Sigmoid colon (tissue), 4 donors: ENCODE measurements at regions not wholly inside any gene's neighbourhood (a gene's known extent, or its start where the extent isn't known, plus 50 kb on each side); places are given as distances from the start of the nearest gene placed in this dataset.

Experiments
- EP300 ChIP-seq, 4 donors: sonication (generic); formaldehyde crosslinking; IDR thresholded peaks; one replicate each; pipeline ENCODE4 v1.6.1; 2017; ENCODE audit warnings: antibody characterized with exemption in 4 of 4
- TF ChIP-seq, protein P1 (sequence below), 4 experiments: fragments of 450-650 bp in 3 of 4; fragments of 200-600 bp in 1 of 4; IDR thresholded peaks; one replicate each; pipeline ENCODE4 v1.5.1; 2016 to 2019; ENCODE audit warnings: antibody characterized with exemption in 4 of 4, mild to moderate bottlenecking in 3 of 4, moderate library complexity in 2 of 4

DNA sequence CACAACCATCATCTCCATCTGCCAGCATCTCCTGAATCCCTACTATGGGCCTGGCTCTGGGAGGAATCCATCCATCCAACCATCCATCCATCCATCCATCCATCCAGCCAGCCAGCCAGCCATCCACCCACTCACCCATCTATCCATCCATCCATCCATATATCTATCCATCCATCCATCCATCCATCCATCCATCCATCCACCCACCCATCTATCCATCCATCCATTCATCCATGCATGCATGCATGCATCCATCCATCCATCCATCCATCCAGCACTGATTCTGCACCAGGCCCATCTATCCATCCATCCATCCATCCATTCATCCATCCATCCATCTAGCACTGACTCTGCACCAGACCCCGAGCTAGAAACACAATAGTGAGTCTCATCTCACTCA lies 141.3 kb upstream of the WNT4 start:
- TF ChIP-seq EP300 (IDR thresholded peaks at IDR 0.05), result no peak
- TF ChIP-seq, protein P1, sequence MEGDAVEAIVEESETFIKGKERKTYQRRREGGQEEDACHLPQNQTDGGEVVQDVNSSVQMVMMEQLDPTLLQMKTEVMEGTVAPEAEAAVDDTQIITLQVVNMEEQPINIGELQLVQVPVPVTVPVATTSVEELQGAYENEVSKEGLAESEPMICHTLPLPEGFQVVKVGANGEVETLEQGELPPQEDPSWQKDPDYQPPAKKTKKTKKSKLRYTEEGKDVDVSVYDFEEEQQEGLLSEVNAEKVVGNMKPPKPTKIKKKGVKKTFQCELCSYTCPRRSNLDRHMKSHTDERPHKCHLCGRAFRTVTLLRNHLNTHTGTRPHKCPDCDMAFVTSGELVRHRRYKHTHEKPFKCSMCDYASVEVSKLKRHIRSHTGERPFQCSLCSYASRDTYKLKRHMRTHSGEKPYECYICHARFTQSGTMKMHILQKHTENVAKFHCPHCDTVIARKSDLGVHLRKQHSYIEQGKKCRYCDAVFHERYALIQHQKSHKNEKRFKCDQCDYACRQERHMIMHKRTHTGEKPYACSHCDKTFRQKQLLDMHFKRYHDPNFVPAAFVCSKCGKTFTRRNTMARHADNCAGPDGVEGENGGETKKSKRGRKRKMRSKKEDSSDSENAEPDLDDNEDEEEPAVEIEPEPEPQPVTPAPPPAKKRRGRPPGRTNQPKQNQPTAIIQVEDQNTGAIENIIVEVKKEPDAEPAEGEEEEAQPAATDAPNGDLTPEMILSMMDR (IDR thresholded peaks at IDR 0.05), result no peak
